GM12878 (cell line): ENCODE measurements at regions not wholly inside any gene's neighbourhood (a gene's known extent, or its start where the extent isn't known, plus 50 kb on each side); places are given as distances from the start of the nearest gene placed in this dataset.

Experiments
- ATAC-seq: fragments of 200-7000 bp; cut with Tn5 transposase; 3 replicates; pipeline ENCODE4 v1.9.1; 2020; ENCODE audit warnings: mild to moderate bottlenecking, moderate library complexity
- BruUV-seq: library from RNA; stranded (reverse); fragments of 400-500 nt; replicated peaks from 2 replicates; lab custom pipeline; 2021; lab: Mats Ljungman, UMichigan
- CTCF ChIA-PET: fragments of 300-600 bp; sonication (Branson Sonifier 250); formaldehyde crosslinking; extraction: SDS; loops from one replicate; lab custom pipeline; 2021; ENCODE audit warnings: inconsistent platforms; lab: Yijun Ruan, JAX
- POLR2A ChIA-PET: fragments of 350-600 bp; formaldehyde crosslinking; extraction: SDS; loops from one replicate; lab custom pipeline; 2021; ENCODE audit warnings: inconsistent platforms; lab: Charles Lee
- RAD21 ChIA-PET: fragments of 300-600 bp; sonication (Branson Sonifier 250); formaldehyde crosslinking; loops from one replicate; lab custom pipeline; 2023; ENCODE audit warnings: antibody characterized with exemption; ENCODE audit not compliant: unreplicated experiment; lab: Charles Lee
- SMC1A ChIA-PET: fragments of 300-600 bp; sonication (Branson Sonifier 250); formaldehyde crosslinking; loops from one replicate; lab custom pipeline; 2023; ENCODE audit not compliant: unreplicated experiment, uncharacterized antibody; lab: Charles Lee
- DNase-seq: peaks from one replicate; pipeline ENCODE4 v3.0.0-alpha.2; 2011; ENCODE audit warnings: low read depth, low spot score
- FAIRE-seq: peaks from 3 replicates; lab custom pipeline; 2011; peaks lifted over from hg19 to GRCh38; lab: Jason Lieb, UNC
- H2AFZ ChIP-seq: 2 replicates; pipeline ENCODE4 v1.6.0; 2011; ENCODE audit warnings: low read depth, low read length, control low read depth; ENCODE audit not compliant: control insufficient read depth
- H3K27ac ChIP-seq: 2 replicates; pipeline ENCODE4 v1.5.1; 2011; ENCODE audit warnings: control low read depth; ENCODE audit not compliant: control insufficient read depth, insufficient read depth
- H3K27me3 ChIP-seq, 2 experiments: replicated peaks in 1 of 2; 2 replicates each; pipeline versions ENCODE4 v1.6.0 to v1.6.1; 2011; ENCODE audit warnings: low read length in 1 of 2; ENCODE audit not compliant: control insufficient read depth in 2 of 2, insufficient read depth in 2 of 2
- H3K36me3 ChIP-seq, 2 experiments: 2 replicates each; pipeline ENCODE4 v1.5.1; 2011; ENCODE audit warnings: low read length in 1 of 2; ENCODE audit not compliant: control insufficient read depth in 2 of 2, insufficient read depth in 2 of 2
- H3K4me1 ChIP-seq: 2 replicates; pipeline ENCODE4 v1.6.1; 2011; ENCODE audit warnings: mild to moderate bottlenecking, low read length, moderate library complexity, mixed read lengths; ENCODE audit not compliant: control insufficient read depth, insufficient read depth
- H3K4me2 ChIP-seq: 2 replicates; pipeline ENCODE4 v1.6.0; 2011; ENCODE audit warnings: control low read depth; ENCODE audit not compliant: control insufficient read depth, insufficient read depth
- H3K4me3 ChIP-seq: fragments of 200-600 bp; sonication (generic); 2 replicates; pipeline ENCODE4 v1.5.1; 2016
- H3K79me2 ChIP-seq: 2 replicates; pipeline ENCODE4 v1.6.0; 2011; ENCODE audit warnings: low read length; ENCODE audit not compliant: control insufficient read depth, insufficient read depth
- H3K9ac ChIP-seq: 2 replicates; pipeline ENCODE4 v1.8.0; 2011; ENCODE audit warnings: low read length, control low read depth, mixed read lengths; ENCODE audit not compliant: control insufficient read depth, insufficient read depth
- H3K9me3 ChIP-seq: replicated peaks from 3 replicates; pipeline ENCODE4 v1.5.1; 2011; ENCODE audit warnings: mild to moderate bottlenecking, low read length; ENCODE audit not compliant: control insufficient read depth, insufficient read depth
- H4K20me1 ChIP-seq: 2 replicates; pipeline ENCODE4 v1.6.0; 2011; ENCODE audit not compliant: control insufficient read depth, insufficient read depth
- BHLHE40 ChIP-seq, 2 experiments: fragments of 450-650 bp in 1 of 2; IDR thresholded peaks; 2 replicates each; pipeline ENCODE4 v1.6.1; 2011 to 2017; ENCODE audit warnings: low read depth in 2 of 2, borderline replicate concordance in 1 of 2, improper control_type of control experiment in 1 of 2, low read length in 1 of 2, mild to moderate bottlenecking in 1 of 2
- EP300 ChIP-seq, 2 experiments: fragments of 150-350 bp in 1 of 2; IDR thresholded peaks; 2 replicates each; pipeline ENCODE4 v1.6.1; 2011 to 2012; ENCODE audit warnings: low read depth in 2 of 2, low read length in 2 of 2, borderline replicate concordance in 1 of 2, improper control_type of control experiment in 1 of 2, inconsistent platforms in 1 of 2; ENCODE audit not compliant: control insufficient read depth in 1 of 2
- EZH2 ChIP-seq: IDR thresholded peaks from 2 replicates; pipeline ENCODE4 v1.6.1; 2012; ENCODE audit warnings: low read depth, mild to moderate bottlenecking, control low read depth, inconsistent platforms, low read length, borderline replicate concordance; ENCODE audit not compliant: control insufficient read depth
- FOXK2 ChIP-seq: fragments of 450-650 bp; IDR thresholded peaks from 2 replicates; pipeline ENCODE4 v1.6.1; 2017; ENCODE audit warnings: mild to moderate bottlenecking, moderate library complexity
- HCFC1 ChIP-seq: fragments of 150-350 bp; IDR thresholded peaks from 2 replicates; pipeline ENCODE4 v1.6.1; 2014; ENCODE audit warnings: low read length
- IRF3 ChIP-seq: fragments of 450-650 bp; IDR thresholded peaks from 2 replicates; pipeline ENCODE4 v1.6.1; 2014; ENCODE audit warnings: mild to moderate bottlenecking
- JUNB ChIP-seq: IDR thresholded peaks from 2 replicates; pipeline ENCODE4 v1.6.1; 2016; ENCODE audit warnings: antibody characterized with exemption, mild to moderate bottlenecking
- MTA3 ChIP-seq: IDR thresholded peaks from 2 replicates; pipeline ENCODE4 v1.6.1; 2012; ENCODE audit warnings: low read length, inconsistent platforms, borderline replicate concordance
- NFXL1 ChIP-seq: fragments of 450-650 bp; IDR thresholded peaks from 2 replicates; pipeline ENCODE4 v1.6.1; 2017; ENCODE audit warnings: antibody characterized with exemption, mild to moderate bottlenecking, borderline replicate concordance
- NKRF ChIP-seq: fragments of 450-650 bp; conservative IDR thresholded peaks from 2 replicates; pipeline ENCODE4 v1.6.1; 2017; ENCODE audit warnings: mild to moderate bottlenecking, moderate library complexity
- NRF1 ChIP-seq: conservative IDR thresholded peaks from 2 replicates; pipeline ENCODE4 v1.6.1; 2011; ENCODE audit warnings: mild to moderate bottlenecking, low read depth, low read length, improper control_type of control experiment
- POLR2AphosphoS5 ChIP-seq: IDR thresholded peaks from 2 replicates; pipeline ENCODE4 v1.6.1; 2011; ENCODE audit warnings: mild to moderate bottlenecking, low read length, inconsistent platforms
- RBBP5 ChIP-seq: fragments of 200-600 bp; sonication (generic); conservative IDR thresholded peaks from 2 replicates; pipeline ENCODE4 v1.6.1; 2016
- RELA ChIP-seq: fragments of 450-650 bp; IDR thresholded peaks from 2 replicates; pipeline ENCODE4 v1.8.0; 2014; ENCODE audit warnings: borderline replicate concordance; ENCODE audit not compliant: partially characterized antibody
- SIN3A ChIP-seq: IDR thresholded peaks from 2 replicates; pipeline ENCODE4 v1.6.1; 2012; ENCODE audit warnings: low read depth, low read length, improper control_type of control experiment
- SIX5 ChIP-seq: IDR thresholded peaks from 2 replicates; pipeline ENCODE4 v1.6.1; 2011; ENCODE audit warnings: mild to moderate bottlenecking, low read depth, low read length, moderate library complexity; ENCODE audit not compliant: severe bottlenecking
- TCF12 ChIP-seq: IDR thresholded peaks from 2 replicates; pipeline ENCODE4 v1.6.1; 2011; ENCODE audit warnings: low read depth, mild to moderate bottlenecking, low read length
- ZBED1 ChIP-seq: IDR thresholded peaks from 2 replicates; pipeline ENCODE4 v1.6.1; 2016; ENCODE audit warnings: borderline replicate concordance
- WGBS: methylation state at CpG from one replicate; pipeline ENCODE4 v1.1.6; 2016; ENCODE audit warnings: low lambda C conversion rate; ENCODE audit not compliant: insufficient replicate concordance, insufficient coverage; ENCODE audit errors: missing lambda C conversion rate; 5-methylcytosine and 5-hydroxymethylcytosine counted together
- in situ Hi-C: fragments of 300-500 bp; cut with MboI; formaldehyde crosslinking; loops from 9 replicates; pipeline ENCODE4 v1.14.3; 2018; ENCODE audit warnings: mixed read lengths
- intact Hi-C: fragments of 100-400 bp; cut with micrococcal nuclease; formaldehyde crosslinking; loops from one replicate; pipeline ENCODE4 v1.14.2; 2022; ENCODE audit not compliant: unreplicated experiment

GRCh38 chr4:30953799-30954198, 233.6 kb downstream of the PCDH7 start:
- Histone ChIP-seq H3K9ac (no peak overlapping the region), H2AFZ (no peak overlapping the region), H3K27ac (no peak overlapping the region), H3K4me1 (no peaks in the 10 kb centered on the region), H3K9me3 (no peaks in the 10 kb centered on the region), H4K20me1 (no peaks in the 10 kb centered on the region), H3K79me2 (no peaks in the 10 kb centered on the region), H3K36me3 (no peaks in the 10 kb centered on the region), H3K27me3 (no peaks in the 10 kb centered on the region), H3K4me2 (no peak overlapping the region), H3K4me3 (no peak overlapping the region)
- SMC1A ChIA-PET = interaction anchor here (0.7 kb wide), 1 partner anchor 94 kb away, joined by 3 read pairs; no protein-coding TSS in a partner anchor
- ATAC-seq (no peak), DNase-seq (no peak), FAIRE-seq (no peak)
- RAD21 ChIA-PET = no interaction called here
- in situ Hi-C loops (no loop called here), intact Hi-C loops (no loop called here)
- POLR2A ChIA-PET = no interaction called here
- BruUV-seq = no TSS peak
- TF ChIP-seq BHLHE40 (IDR thresholded peaks at IDR 0.05; ENCODE audit: borderline replicate concordance in 1 of 2, low read depth in 2 of 2, low read length in 1 of 2) (no peak), NRF1 (no peak), FOXK2 (no peak), TCF12 (no peak), SIX5 (no peak), NKRF (no peak), POLR2AphosphoS5 (no peak), EP300 (IDR thresholded peaks at IDR 0.05; ENCODE audit: borderline replicate concordance in 1 of 2, control insufficient read depth in 1 of 2, low read depth in 2 of 2, low read length in 2 of 2) (no peak), JUNB (no peak), RELA (no peak), NFXL1 (no peak), IRF3 (no peak), ZBED1 (no peak), EZH2 (no peak), HCFC1 (no peak), SIN3A (no peak), RBBP5 (no peak), MTA3 (no peak)
- 0% methylated on average over 1 of the region's 1 CpG for WGBS
- CTCF ChIA-PET = no interaction called here
